Superior temporal gyrus (tissue), 1 donor: ENCODE measurements at regions not wholly inside any gene's neighbourhood (a gene's known extent, or its start where the extent isn't known, plus 50 kb on each side); places are given as distances from the start of the nearest gene placed in this dataset.
A peak's percentile ranks its signal among the peaks of the same experiment; 100 is the strongest.

ENCODE experiments used
- DNase-seq: peaks from one replicate; pipeline ENCODE4 v3.0.0-alpha.2; 2016; ENCODE audit errors: extremely low spot score

- DNase-seq: peak; percentile 9
Measured at GRCh38 chr20:61042506-61043385, 209.3 kb upstream of the CDH4 start.

GRCh38 chr20:61043681-61044080, 208.4 kb upstream of the CDH4 start:
- no peak for DNase-seq

- no peak for DNase-seq
Measured at GRCh38 chr20:61044499-61044898, 207.6 kb upstream of the CDH4 start.

- no peak for DNase-seq
Measured at GRCh38 chr20:61045091-61045490, 207.0 kb upstream of the CDH4 start.

GRCh38 chr20:61045876-61046585, 206.0 kb upstream of the CDH4 start:
- no peak for DNase-seq

- DNase-seq: no peak
Measured at GRCh38 chr20:61046721-61047351, 205.2 kb upstream of the CDH4 start.

- DNase-seq: no peak
Measured at GRCh38 chr20:61047515-61047914, 204.5 kb upstream of the CDH4 start.

- no peak for DNase-seq
Measured at GRCh38 chr20:61048302-61048701, 203.8 kb upstream of the CDH4 start.

GRCh38 chr20:61049684-61050083, 202.4 kb upstream of the CDH4 start:
- no peak for DNase-seq

- DNase-seq: no peak
Measured at GRCh38 chr20:61050336-61050890, 201.6 kb upstream of the CDH4 start.

GRCh38 chr20:61052195-61052750, 199.8 kb upstream of the CDH4 start:
- DNase-seq: no peak

- DNase-seq: no peak
Measured at GRCh38 chr20:61052776-61053442, 199.2 kb upstream of the CDH4 start.

- no peak for DNase-seq
Measured at GRCh38 chr20:61053487-61053886, 198.6 kb upstream of the CDH4 start.

GRCh38 chr20:61053889-61054288, 198.2 kb upstream of the CDH4 start:
- no peak for DNase-seq

- DNase-seq: no peak
Measured at GRCh38 chr20:61054411-61054810, 197.7 kb upstream of the CDH4 start.

GRCh38 chr20:61055180-61056010, 196.7 kb upstream of the CDH4 start:
- DNase-seq: no peak

GRCh38 chr20:61056116-61056515, 195.9 kb upstream of the CDH4 start:
- no peak for DNase-seq

GRCh38 chr20:61056627-61057442, 195.2 kb upstream of the CDH4 start:
- DNase-seq: no peak

GRCh38 chr20:61057443-61058121, 194.5 kb upstream of the CDH4 start:
- DNase-seq: no peak
